NOMO-1 treated with DMSO at 0.1 percent for 48 hours (cell line): ENCODE measurements at regions not wholly inside any gene's neighbourhood (a gene's known extent, or its start where the extent isn't known, plus 50 kb on each side); places are given as distances from the start of the nearest gene placed in this dataset.

Experiments used
- DNase-seq: peaks from one replicate; lab custom pipeline; 2025; ENCODE audit not compliant: unreplicated experiment; lab: John Stamatoyannopoulos, UW

- DNase-seq, result no peak
Measured at GRCh38 chr16:85162478-85163277, 50.4 kb upstream of the CIBAR2 start.

GRCh38 chr16:85163278-85164112, 51.2 kb upstream of the CIBAR2 start:
- DNase-seq, result no peak

GRCh38 chr16:85164431-85164830, 52.2 kb upstream of the CIBAR2 start:
- DNase-seq, result no peak

- no peak for DNase-seq
Measured at GRCh38 chr16:85164838-85165516, 52.7 kb upstream of the CIBAR2 start.

- no peak for DNase-seq
Measured at GRCh38 chr16:85165781-85166180, 53.5 kb upstream of the CIBAR2 start.

- no peak for DNase-seq
Measured at GRCh38 chr16:85166281-85166680, 54.0 kb upstream of the CIBAR2 start.

GRCh38 chr16:85166699-85167588, 54.7 kb upstream of the CIBAR2 start:
- DNase-seq, result no peak

- no peak for DNase-seq
Measured at GRCh38 chr16:85167589-85168537, 55.6 kb upstream of the CIBAR2 start.

- DNase-seq, result peak; percentile 21
Measured at GRCh38 chr16:85168732-85169256, 56.5 kb upstream of the CIBAR2 start.

GRCh38 chr16:85169333-85170065, 57.2 kb upstream of the CIBAR2 start:
- DNase-seq, result peak; percentile 22

- no peak for DNase-seq
Measured at GRCh38 chr16:85170066-85170491, 57.8 kb upstream of the CIBAR2 start.

- DNase-seq, result no peak
Measured at GRCh38 chr16:85170590-85171003, 58.3 kb upstream of the CIBAR2 start.

- DNase-seq, result no peak
Measured at GRCh38 chr16:85171004-85171758, 58.9 kb upstream of the CIBAR2 start.

GRCh38 chr16:85171759-85172454, 59.6 kb upstream of the CIBAR2 start:
- peak; percentile 49 for DNase-seq

GRCh38 chr16:85172455-85173145, 60.3 kb upstream of the CIBAR2 start:
- no peak for DNase-seq

GRCh38 chr16:85173146-85173980, 61.1 kb upstream of the CIBAR2 start:
- no peak for DNase-seq
